GM23248 (cell line): ENCODE measurements at regions not wholly inside any gene's neighbourhood (a gene's known extent, or its start where the extent isn't known, plus 50 kb on each side); places are given as distances from the start of the nearest gene placed in this dataset.

ENCODE experiments used
- EZH2 ChIP-seq: fragments of 200-600 bp; sonication (generic); IDR thresholded peaks from 2 replicates; pipeline ENCODE4 v1.6.1; 2018; ENCODE audit warnings: antibody characterized with exemption, mild to moderate bottlenecking; ENCODE audit not compliant: insufficient read depth, poor library complexity, severe bottlenecking
- EZH2phosphoT487 ChIP-seq: fragments of 200-600 bp; sonication (generic); IDR thresholded peaks from 2 replicates; pipeline ENCODE4 v1.6.1; 2018; ENCODE audit warnings: antibody characterized with exemption, moderate library complexity, mild to moderate bottlenecking, low read depth; ENCODE audit not compliant: insufficient read depth

GRCh38 chr5:82793808-82794419 lies 283.3 kb downstream of the TMEM167A start:
- TF ChIP-seq EZH2 = no peak
- TF ChIP-seq EZH2phosphoT487 = no peak
